NOMO-1 (cell line): ENCODE measurements at regions not wholly inside any gene's neighbourhood (a gene's known extent, or its start where the extent isn't known, plus 50 kb on each side); places are given as distances from the start of the nearest gene placed in this dataset.
"Not testable (repeated sequence)": the region's sequence is repeated elsewhere in the genome, so short reads cannot be mapped to it uniquely, and the experiment has no call there.

ENCODE experiments used
- DNase-seq, 2 experiments: peaks; one replicate each; lab custom pipeline; 2025; ENCODE audit not compliant: unreplicated experiment in 2 of 2; lab: John Stamatoyannopoulos, UW

- DNase-seq: no peak
Measured at GRCh38 chr2:122034777-122035176, 279.3 kb downstream of the TSN start.

- not testable (repeated sequence) for DNase-seq
Measured at GRCh38 chr2:122038816-122039215, 283.4 kb downstream of the TSN start.

- no peak for DNase-seq
Measured at GRCh38 chr2:122041455-122041854, 286.0 kb downstream of the TSN start.

GRCh38 chr2:122051659-122052058 lies 296.2 kb downstream of the TSN start:
- DNase-seq: not testable (repeated sequence)

GRCh38 chr2:122055521-122055931 lies 300.1 kb downstream of the TSN start:
- DNase-seq: no peak

GRCh38 chr2:122056853-122057252 lies 301.4 kb downstream of the TSN start:
- no peak for DNase-seq

GRCh38 chr2:122061206-122061605 lies 305.8 kb downstream of the TSN start:
- DNase-seq: no peak

GRCh38 chr2:122061831-122062230 lies 306.4 kb downstream of the TSN start:
- DNase-seq: no peak

GRCh38 chr2:122062506-122062905 lies 307.1 kb downstream of the TSN start:
- DNase-seq: no peak

- DNase-seq: no peak
Measured at GRCh38 chr2:122063716-122064115, 308.3 kb downstream of the TSN start.

GRCh38 chr2:122070241-122070731 lies 314.8 kb downstream of the TSN start:
- no peak for DNase-seq

GRCh38 chr2:122072666-122073065 lies 317.2 kb downstream of the TSN start:
- DNase-seq: no peak

GRCh38 chr2:122074201-122074600 lies 318.8 kb downstream of the TSN start:
- DNase-seq: no peak

GRCh38 chr2:122075381-122075780 lies 319.9 kb downstream of the TSN start:
- no peak for DNase-seq

GRCh38 chr2:122077114-122077513 lies 321.7 kb downstream of the TSN start:
- DNase-seq: no peak

- no peak for DNase-seq
Measured at GRCh38 chr2:122077771-122078170, 322.3 kb downstream of the TSN start.

- DNase-seq: no peak
Measured at GRCh38 chr2:122078451-122078850, 323.0 kb downstream of the TSN start.

- DNase-seq: no peak
Measured at GRCh38 chr2:122079844-122080243, 324.4 kb downstream of the TSN start.

GRCh38 chr2:122080316-122080715 lies 324.9 kb downstream of the TSN start:
- DNase-seq: no peak

GRCh38 chr2:122080871-122081270 lies 325.4 kb downstream of the TSN start:
- DNase-seq: no peak

GRCh38 chr2:122081751-122082150 lies 326.3 kb downstream of the TSN start:
- DNase-seq: no peak

- DNase-seq: no peak
Measured at GRCh38 chr2:122083256-122084048, 328.0 kb downstream of the TSN start.

GRCh38 chr2:122085672-122086071 lies 330.2 kb downstream of the TSN start:
- DNase-seq: not testable (repeated sequence)
